Right renal cortex interstitium (tissue), 3 donors: ENCODE measurements at regions not wholly inside any gene's neighbourhood (a gene's known extent, or its start where the extent isn't known, plus 50 kb on each side); places are given as distances from the start of the nearest gene placed in this dataset.
"Not testable (repeated sequence)": the region's sequence is repeated elsewhere in the genome, so short reads cannot be mapped to it uniquely, and the experiment has no call there.

Experiments used
- DNase-seq, 3 donors: peaks; one replicate each; pipeline ENCODE4 v3.0.0-alpha.2; 2013; ENCODE audit warnings: low read depth in 3 of 3, low spot score in 2 of 3

- no peak for DNase-seq
These were observed 261.4 kb downstream of the MTERF1 start for GRCh38 chr7:91618776-91619765.

- no peak for DNase-seq
These were observed 259.7 kb downstream of the MTERF1 start for GRCh38 chr7:91620827-91621226.

- not testable (repeated sequence) for DNase-seq
These were observed 253.2 kb downstream of the MTERF1 start for GRCh38 chr7:91627324-91627723.

- DNase-seq: no peak
These were observed 251.8 kb downstream of the MTERF1 start for GRCh38 chr7:91628742-91629141.

DNA sequence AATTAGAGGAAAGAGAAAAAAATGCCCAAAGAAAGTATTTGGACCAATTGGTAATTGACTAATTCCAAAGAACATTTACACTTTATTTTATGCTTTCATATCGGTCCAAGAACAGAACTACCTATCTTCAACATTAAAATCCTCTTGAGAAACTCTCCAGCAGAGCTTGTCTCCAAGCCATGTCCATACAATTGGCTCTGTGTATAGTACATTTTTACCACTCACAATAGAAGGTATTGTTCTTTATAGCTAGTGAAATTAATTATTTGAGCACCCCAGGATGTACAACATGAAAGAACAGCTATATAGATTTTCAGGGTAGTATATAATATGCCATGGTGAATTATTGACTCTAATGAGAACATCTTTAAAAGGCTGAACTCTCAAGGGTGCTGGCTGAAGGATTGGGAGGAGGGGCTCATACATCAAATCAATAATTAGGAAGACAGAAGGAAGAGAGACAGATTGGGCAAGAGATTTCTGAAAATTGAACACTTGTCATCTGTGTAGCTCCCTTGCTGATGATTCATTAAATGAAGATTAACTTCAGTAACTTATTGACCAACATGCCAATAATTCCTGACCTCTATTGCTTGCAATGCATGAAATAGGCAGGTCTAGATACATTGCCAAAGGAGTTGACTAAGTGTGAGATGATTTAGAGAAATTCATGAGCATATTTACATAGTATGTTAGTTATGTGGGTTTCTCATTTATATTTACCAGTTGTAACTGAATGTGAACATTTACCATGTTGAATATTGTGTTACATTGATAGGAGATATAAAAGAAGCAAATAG lies 249.7 kb downstream of the MTERF1 start:
- DNase-seq: no peak

DNA sequence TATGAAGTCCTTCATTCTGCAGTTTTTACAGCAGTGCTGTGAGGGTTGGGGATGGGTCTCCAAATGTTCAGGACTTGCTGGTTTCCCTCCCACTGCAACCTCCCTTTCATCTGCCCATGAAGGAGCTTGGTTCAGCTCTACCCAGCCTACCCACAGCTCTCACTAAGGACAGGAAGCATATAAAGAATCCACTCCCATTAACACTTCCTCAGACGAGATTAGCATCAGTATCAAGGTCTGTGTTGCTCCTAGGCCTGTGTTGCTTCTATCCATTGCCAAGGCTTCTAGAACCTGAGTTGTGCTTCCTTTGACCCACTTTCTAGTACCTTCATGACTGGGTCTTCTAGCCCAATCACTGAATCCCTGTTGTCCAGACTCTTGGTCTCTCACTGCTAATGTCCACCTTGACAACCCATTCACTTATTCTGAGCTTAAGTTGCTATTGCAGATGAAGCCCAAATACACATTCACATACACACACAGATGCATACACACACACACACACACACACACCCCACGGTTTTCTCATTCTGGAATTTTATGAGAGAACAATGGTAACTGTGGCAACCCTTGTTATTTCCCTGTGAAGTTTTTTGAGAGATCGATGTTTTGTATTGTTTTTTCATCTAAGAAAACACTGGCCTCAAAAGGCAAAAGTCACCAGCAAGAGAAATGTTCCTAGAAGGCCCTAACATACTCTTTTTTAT lies 248.1 kb downstream of the MTERF1 start:
- no peak for DNase-seq

- DNase-seq: no peak
These were observed 247.5 kb downstream of the MTERF1 start for GRCh38 chr7:91633013-91633441.

DNA sequence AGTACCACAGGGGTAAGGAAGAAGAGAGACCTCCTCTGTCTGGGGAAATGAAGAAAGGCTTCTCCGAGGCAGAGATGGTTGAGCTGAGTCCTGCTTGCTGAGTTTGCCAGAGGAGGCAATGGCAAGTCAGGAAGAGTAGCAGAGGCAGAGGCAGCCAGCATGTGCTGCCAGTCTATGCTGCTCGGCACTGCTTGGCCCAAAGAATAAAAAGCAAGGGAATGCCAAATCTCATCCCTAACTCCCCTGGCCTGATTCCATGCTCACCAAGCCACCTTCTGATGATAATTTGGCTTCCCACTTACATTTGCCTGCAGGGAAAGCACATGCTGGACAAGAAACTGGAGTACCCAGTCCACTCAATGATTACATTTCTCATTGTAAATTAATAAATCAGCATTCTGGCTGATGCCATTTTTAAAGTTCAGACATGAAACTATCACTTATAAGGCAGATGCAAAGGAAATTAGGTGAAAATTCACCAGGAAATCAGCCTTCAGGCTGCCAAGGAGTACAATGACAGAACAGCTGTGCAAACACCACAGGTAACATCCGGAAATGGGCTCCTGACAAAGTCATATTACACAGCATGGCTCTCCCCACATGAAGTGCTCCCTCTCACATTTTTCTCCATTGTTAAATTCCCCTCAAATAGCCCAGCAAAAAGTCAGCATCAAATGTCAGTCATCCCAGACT lies 245.9 kb downstream of the MTERF1 start:
- no peak for DNase-seq

DNA sequence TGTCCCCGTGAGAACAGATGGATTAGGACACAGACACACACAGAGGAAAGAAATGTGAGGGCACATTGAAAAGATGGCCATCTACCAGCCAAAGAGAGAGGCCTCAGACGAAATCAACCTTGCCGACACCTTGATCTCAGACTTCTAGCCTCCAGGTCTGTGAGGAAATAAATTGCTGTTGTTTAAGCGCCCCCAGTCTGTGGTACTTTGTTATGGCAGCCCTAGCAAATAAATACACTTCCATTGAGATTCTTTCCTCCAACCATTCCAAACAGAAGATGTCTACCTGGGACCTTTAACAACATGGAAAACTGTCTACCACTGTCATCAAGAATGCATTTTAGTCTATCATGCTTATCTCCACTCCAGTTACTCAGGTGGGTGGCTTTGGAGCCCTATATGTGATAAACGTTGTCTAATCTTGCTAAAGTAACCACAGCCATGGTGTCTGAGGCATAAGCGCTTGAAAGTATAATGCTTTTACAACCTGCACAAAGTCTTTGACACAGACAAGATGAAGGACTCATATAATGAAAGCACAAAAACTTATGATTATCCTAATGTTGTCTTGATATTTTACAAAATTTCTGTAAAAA lies 244.3 kb downstream of the MTERF1 start:
- no peak for DNase-seq

DNA sequence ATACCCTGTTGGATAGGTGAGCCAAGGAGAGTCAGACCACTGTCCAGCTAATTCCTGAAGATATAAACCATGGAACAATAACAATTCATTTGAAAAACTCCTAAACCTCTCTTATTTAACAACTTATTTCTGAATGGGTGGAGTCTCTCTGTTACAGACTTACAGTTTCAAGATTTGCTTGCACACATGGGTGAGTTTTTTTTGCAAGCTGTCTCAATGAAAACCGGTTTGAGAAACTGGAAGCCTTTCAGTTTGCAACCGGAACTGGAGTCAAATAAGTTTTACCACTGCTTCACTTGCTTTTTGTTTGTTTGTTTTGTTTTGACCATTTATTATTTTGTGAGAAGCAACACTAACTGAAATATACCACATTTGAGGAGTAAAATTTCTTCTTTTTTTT lies 243.8 kb downstream of the MTERF1 start:
- no peak for DNase-seq

DNA sequence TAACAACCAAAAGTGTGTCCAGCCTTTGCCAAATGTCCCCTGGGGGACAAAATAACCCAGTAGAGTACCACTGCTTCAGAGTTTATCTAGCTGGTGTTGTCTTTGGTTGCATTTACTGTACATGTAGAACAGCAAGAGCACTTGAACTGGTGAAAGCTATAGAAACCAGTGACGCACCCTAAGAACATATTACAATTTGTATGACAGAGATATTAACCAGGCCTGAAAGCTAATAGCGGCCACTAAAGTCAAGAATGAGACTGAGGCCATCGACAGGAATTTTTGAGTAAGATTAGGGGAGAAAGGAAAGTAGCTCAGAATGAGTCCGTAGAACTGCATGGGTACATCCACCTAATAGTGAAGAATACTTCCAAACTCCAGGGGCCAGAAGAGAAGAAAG lies 236.2 kb downstream of the MTERF1 start:
- no peak for DNase-seq

- no peak for DNase-seq
These were observed 235.0 kb downstream of the MTERF1 start for GRCh38 chr7:91645542-91645941.

DNA sequence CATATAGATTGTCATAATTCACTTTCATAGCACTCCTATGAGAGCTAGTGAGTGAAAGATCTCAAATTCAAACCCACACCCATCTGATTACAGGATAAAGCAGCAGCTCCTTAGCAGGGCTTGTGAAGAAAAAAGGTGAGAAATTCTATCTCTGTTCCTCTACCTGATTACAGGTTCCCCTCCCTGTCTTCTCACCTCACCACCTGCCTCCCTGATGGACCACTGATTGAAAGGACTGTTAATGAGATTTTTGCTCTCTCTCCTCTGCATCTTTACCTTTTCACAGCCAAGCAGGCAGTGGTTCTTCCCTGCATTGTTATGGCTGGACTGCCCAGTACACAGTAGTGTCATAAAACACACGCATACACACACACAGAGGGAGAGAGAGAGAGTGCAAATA lies 228.5 kb downstream of the MTERF1 start:
- DNase-seq: no peak

DNA sequence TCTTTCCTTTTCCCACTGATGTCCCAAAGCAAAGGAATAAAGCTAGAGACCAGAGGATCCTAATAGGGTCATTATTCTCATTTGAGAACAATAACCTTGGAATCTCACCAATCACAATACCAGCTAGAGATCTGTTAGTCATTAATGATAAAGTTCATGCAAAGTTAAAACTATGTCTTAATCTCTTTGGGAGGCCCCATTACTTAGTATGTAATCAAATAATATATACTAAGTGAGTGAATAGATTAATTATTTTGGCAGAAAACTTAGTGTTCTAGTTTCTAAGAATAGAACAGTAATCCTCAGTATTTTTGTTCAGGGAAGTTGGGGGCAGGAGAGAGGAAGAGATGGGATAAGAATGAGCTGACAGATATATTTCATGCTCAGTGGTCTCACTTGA lies 227.2 kb downstream of the MTERF1 start:
- no peak for DNase-seq

GRCh38 chr7:91655656-91656055 lies 224.8 kb downstream of the MTERF1 start:
- DNase-seq: no peak

DNA sequence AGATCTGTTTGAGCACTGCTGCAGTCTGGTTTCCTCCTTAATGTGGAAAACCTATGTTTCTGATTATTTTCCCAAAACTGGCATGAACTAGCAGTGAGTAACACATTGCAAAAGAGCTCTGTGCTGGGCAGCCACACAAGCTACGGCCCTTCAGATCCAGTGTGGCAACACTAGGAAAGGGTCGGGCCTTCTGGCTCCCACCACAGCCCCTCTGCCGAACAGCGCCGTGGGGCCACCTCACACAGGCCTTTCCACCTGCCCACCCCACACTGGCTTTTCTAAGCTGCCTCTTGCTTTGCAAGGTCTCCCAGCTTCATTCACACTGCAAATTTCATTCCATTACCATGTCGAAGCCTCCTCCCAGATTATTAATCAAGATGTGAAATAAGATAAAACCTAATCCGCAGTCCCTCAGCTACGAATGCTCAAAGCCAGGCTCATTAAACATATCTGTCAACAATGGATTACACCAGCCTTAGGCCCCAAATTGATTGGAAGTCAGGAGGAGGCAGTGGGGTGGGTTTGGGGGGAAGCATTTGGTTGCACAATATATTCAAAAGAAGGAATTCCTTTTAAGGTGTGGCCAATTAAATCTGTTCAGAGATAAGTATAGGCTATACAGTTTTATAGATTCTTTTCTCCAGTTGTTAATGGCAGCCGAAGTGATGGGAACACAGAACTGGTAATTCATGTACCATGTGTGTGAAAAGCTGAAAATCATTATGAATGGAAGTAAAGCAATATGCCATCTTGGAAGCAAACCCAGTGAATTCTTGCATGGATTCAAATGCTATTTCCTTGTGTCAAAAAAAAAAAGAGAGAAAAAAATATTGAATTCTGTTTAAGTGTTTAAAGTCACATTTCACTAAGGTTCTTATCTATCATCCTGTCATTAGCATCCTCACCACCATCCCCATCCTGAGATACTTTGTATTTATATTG lies 223.7 kb downstream of the MTERF1 start:
- DNase-seq: no peak

DNA sequence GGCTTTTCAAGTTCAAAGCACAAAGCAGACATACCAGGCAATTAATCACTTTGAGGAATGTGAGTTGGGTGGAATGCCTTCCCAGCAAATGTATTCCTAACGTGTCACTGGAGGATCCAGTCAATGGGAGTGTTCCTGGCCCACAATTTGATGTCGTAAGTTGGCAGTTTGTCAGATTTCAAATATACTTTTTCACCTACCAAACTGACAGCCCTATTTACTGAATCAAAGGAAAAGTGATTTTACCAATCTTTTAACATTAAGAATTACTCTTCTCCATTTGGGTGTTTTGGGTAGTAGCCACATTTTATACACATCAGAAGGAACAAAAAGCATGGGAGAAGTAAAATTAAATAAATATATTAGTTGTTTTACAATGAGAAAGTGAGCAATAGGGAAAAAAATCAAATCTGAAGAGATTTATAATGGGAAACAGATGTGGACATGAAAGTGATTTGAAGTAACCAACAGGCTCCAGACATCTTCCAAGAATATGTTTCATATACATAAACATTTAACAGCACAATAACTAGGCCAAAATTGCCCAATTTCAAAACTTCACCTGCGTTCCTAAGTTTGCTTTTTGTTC lies 222.9 kb downstream of the MTERF1 start:
- DNase-seq: no peak

DNA sequence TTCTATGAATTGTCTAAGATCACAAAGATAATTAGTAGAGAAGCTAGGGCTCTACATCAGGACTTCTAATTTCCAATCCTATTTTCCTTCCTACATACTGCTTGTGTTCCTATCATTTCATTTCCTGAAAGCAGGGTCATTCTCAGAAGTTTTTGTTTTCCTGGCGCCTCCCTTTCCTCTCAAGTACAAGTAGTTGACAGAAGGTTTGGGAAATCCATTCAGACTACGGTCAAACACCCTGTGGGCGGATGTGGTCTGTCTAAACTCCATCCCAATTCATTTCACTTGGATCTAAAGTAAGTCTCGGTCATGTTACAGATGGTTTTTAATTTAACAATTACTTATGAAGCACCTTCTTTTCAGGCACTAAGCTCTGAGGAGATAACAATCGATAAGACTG lies 221.4 kb downstream of the MTERF1 start:
- DNase-seq: no peak
